ENCODE measurements at regions not wholly inside any gene's neighbourhood (a gene's known extent, or its start where the extent isn't known, plus 50 kb on each side); places are given as distances from the start of the nearest gene placed in this dataset.

DNA sequence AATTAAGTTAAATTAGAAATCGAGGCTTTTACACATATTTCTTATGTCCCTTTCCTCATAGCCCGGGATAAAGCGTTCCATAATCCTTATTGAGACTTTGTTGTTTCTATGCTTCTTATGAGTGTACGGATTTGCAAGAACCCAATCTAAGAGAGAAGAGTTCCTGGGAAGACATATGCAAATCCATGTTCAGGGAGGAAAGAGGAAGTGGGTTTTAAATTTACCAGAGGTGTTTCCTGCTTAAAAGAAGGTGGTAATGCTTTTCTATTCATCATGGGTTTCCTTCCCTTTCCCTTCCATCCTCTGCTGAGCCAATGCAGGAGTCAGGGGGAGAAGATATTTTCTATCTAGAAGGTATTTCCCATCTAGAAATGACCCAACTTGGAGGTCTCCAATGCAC is 345.8 kb downstream of the ZNF516 start:
- H3K27ac ChIP-seq (ENCODE audit: low read depth, low read length): no peak overlapping the region

DNA sequence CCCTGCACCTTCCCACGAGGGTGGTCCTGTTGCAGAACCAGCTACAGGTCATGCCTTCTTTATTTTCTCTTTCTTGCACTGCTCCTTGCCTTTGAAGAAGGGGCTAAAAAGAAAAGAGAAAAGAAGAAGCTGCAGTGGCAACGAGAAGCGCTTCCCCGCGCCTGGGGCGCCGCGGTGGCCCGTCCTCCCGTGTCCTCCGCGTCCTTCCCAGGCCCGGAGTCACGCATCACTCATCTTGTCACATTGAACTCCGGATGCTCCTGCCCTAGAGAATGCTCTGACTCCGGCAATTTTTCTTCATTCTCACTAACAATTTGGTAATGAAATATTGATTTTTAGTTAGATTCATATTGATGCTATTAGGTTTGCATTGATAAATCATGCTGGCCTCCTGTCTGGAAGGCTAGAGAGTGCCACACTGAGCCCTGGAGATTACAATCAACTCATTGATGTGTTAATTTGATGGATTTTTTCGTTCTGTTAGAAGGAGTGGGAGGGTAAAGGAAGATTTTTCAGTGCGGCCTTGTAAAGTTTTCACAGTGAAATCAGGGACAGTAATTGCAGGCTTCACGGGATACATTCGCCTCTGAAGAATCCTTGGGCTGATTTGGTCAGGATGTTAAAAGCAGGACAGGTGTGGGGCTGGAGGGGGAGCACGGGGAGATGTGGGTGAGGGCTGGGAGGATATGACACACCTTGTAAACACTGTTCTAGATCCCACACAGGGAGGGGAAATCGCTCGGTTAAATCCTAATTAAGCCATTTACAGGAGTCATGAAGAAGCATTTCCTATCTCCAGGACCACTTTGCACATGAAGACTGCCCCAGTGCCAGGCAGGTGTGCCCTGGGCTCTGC is 349.3 kb downstream of the ZNF516 start:
- Histone ChIP-seq H3K4me3 (ENCODE audit: insufficient read depth, low read length, poor library complexity, severe bottlenecking) (no peak overlapping the region), H3K4me2 (ENCODE audit: low read depth, low read length, poor library complexity, severe bottlenecking) (no peak overlapping the region)
- no peak for TF ChIP-seq EZH2phosphoT487 (conservative IDR thresholded peaks at IDR 0.05; ENCODE audit: low read length)
- TF ChIP-seq, protein P1, sequence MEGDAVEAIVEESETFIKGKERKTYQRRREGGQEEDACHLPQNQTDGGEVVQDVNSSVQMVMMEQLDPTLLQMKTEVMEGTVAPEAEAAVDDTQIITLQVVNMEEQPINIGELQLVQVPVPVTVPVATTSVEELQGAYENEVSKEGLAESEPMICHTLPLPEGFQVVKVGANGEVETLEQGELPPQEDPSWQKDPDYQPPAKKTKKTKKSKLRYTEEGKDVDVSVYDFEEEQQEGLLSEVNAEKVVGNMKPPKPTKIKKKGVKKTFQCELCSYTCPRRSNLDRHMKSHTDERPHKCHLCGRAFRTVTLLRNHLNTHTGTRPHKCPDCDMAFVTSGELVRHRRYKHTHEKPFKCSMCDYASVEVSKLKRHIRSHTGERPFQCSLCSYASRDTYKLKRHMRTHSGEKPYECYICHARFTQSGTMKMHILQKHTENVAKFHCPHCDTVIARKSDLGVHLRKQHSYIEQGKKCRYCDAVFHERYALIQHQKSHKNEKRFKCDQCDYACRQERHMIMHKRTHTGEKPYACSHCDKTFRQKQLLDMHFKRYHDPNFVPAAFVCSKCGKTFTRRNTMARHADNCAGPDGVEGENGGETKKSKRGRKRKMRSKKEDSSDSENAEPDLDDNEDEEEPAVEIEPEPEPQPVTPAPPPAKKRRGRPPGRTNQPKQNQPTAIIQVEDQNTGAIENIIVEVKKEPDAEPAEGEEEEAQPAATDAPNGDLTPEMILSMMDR (IDR thresholded peaks at IDR 0.05; ENCODE audit: insufficient read depth, low read length, poor library complexity, severe bottlenecking): no peak

More for the DNA sequence above, 345.8 kb downstream of the ZNF516 start:
- Histone ChIP-seq H3K4me3 (ENCODE audit: insufficient read depth, low read length, poor library complexity, severe bottlenecking) (no peak overlapping the region), H4K20me1 (ENCODE audit: low read depth, low read length) (no peaks in the 10 kb centered on the region), H3K9me3 (ENCODE audit: insufficient read depth, low read length) (no peaks in the 10 kb centered on the region), H3K36me3 (ENCODE audit: low read length) (no peaks in the 10 kb centered on the region), H2AFZ (ENCODE audit: low read depth, low read length, severe bottlenecking) (no peak overlapping the region), H3F3A (ENCODE audit: insufficient read depth) (no peaks in the 10 kb centered on the region), H3K9me2 (replicated peaks; ENCODE audit: insufficient read depth, low read length) (no peaks in the 10 kb centered on the region), H3K9ac (ENCODE audit: low read length) (no peak overlapping the region), H3K4me2 (ENCODE audit: low read depth, low read length, poor library complexity, severe bottlenecking) (no peak overlapping the region), H3K79me2 (ENCODE audit: insufficient read depth, low read length) (no peaks in the 10 kb centered on the region), H3K27me3 (ENCODE audit: low read length) (no peaks in the 10 kb centered on the region)
- TF ChIP-seq, protein P1 (IDR thresholded peaks at IDR 0.05; ENCODE audit: insufficient read depth, low read length, poor library complexity, severe bottlenecking): no peak
- no peak for TF ChIP-seq EZH2phosphoT487 (conservative IDR thresholded peaks at IDR 0.05; ENCODE audit: low read length)

DNA sequence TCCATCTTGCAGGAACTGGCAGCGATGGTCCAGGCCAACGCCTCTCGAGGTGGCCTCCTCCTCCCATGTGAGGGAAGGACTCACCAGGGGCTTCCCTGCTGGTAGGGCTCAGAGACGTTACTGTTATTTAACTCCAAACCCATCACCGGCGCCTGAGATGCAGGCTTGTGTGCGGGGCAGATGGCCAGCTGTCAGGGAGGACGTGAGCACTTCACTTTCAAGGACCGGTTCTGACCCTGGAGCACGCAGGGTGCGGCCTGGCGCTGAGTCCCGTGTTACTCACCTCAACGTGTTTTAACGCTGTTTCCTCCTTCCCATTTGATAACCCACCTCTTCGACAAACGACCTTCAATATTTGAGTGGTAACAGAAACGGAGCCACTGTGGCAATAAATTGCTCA is 350.2 kb downstream of the ZNF516 start:
- no peaks in the 10 kb centered on the region for H4K20me1 ChIP-seq (ENCODE audit: low read depth, low read length)
- H3K79me2 ChIP-seq (ENCODE audit: insufficient read depth, low read length): no peaks in the 10 kb centered on the region
- H3K27me3 ChIP-seq (ENCODE audit: low read length): no peaks in the 10 kb centered on the region
- H3K36me3 ChIP-seq (ENCODE audit: low read length): no peaks in the 10 kb centered on the region
- no peak overlapping the region for H3K4me3 ChIP-seq (ENCODE audit: insufficient read depth, low read length, poor library complexity, severe bottlenecking)
- H3K9me3 ChIP-seq (ENCODE audit: insufficient read depth, low read length): no peaks in the 10 kb centered on the region
- H3K9ac ChIP-seq (ENCODE audit: low read length): no peak overlapping the region
- no peaks in the 10 kb centered on the region for H3K9me2 ChIP-seq (replicated peaks; ENCODE audit: insufficient read depth, low read length)
- no peak overlapping the region for H3K4me2 ChIP-seq (ENCODE audit: low read depth, low read length, poor library complexity, severe bottlenecking)
- no peaks in the 10 kb centered on the region for H3F3A ChIP-seq (ENCODE audit: insufficient read depth)
- TF ChIP-seq, protein P1 (IDR thresholded peaks at IDR 0.05; ENCODE audit: insufficient read depth, low read length, poor library complexity, severe bottlenecking): no peak
- no peak for TF ChIP-seq EZH2phosphoT487 (conservative IDR thresholded peaks at IDR 0.05; ENCODE audit: low read length)
- H3K27ac ChIP-seq (ENCODE audit: low read depth, low read length): no peak overlapping the region
- no peak overlapping the region for H2AFZ ChIP-seq (ENCODE audit: low read depth, low read length, severe bottlenecking)

More for the DNA sequence above, 349.3 kb downstream of the ZNF516 start:
- H3F3A ChIP-seq (ENCODE audit: insufficient read depth): no peaks in the 10 kb centered on the region
- H3K27ac ChIP-seq (ENCODE audit: low read depth, low read length): no peak overlapping the region
- no peaks in the 10 kb centered on the region for H3K9me2 ChIP-seq (replicated peaks; ENCODE audit: insufficient read depth, low read length)
- no peak overlapping the region for H3K9ac ChIP-seq (ENCODE audit: low read length)
- H3K27me3 ChIP-seq (ENCODE audit: low read length): no peaks in the 10 kb centered on the region
- H3K36me3 ChIP-seq (ENCODE audit: low read length): no peaks in the 10 kb centered on the region
- H3K79me2 ChIP-seq (ENCODE audit: insufficient read depth, low read length): no peaks in the 10 kb centered on the region
- H3K9me3 ChIP-seq (ENCODE audit: insufficient read depth, low read length): no peaks in the 10 kb centered on the region
- H4K20me1 ChIP-seq (ENCODE audit: low read depth, low read length): no peaks in the 10 kb centered on the region
- H2AFZ ChIP-seq (ENCODE audit: low read depth, low read length, severe bottlenecking): no peak overlapping the region
